Astrocyte (in vitro differentiated cells and primary cell): ENCODE measurements at regions not wholly inside any gene's neighbourhood (a gene's known extent, or its start where the extent isn't known, plus 50 kb on each side); places are given as distances from the start of the nearest gene placed in this dataset.

Source experiments
- DNase-seq: peaks from one replicate; pipeline ENCODE4 v3.0.0-alpha.2; 2010; ENCODE audit warnings: low read depth
- FAIRE-seq: peaks from 2 replicates; lab custom pipeline; 2011; peaks lifted over from hg19 to GRCh38; lab: Jason Lieb, UNC
- H2AFZ ChIP-seq: 2 replicates; pipeline ENCODE4 v1.6.0; 2012; ENCODE audit warnings: low read depth, low read length, inconsistent platforms
- H3K27ac ChIP-seq: 2 replicates; pipeline ENCODE4 v1.5.1; 2011; ENCODE audit warnings: low read depth, low read length, inconsistent platforms
- H3K27me3 ChIP-seq: 2 replicates; pipeline ENCODE4 v1.6.0; 2011; ENCODE audit warnings: low read length, inconsistent platforms; ENCODE audit not compliant: insufficient read depth
- H3K36me3 ChIP-seq: 2 replicates; pipeline ENCODE4 v1.5.1; 2011; ENCODE audit warnings: low read length, inconsistent platforms; ENCODE audit not compliant: insufficient read depth
- H3K4me1 ChIP-seq: 2 replicates; pipeline ENCODE4 v1.5.1; 2011; ENCODE audit warnings: low read length, inconsistent platforms; ENCODE audit not compliant: insufficient read depth
- H3K4me2 ChIP-seq: 2 replicates; pipeline ENCODE4 v1.6.0; 2012; ENCODE audit warnings: low read length, inconsistent platforms
- H3K4me3 ChIP-seq: 2 replicates; pipeline ENCODE4 v1.5.1; 2011; ENCODE audit warnings: low read depth, mild to moderate bottlenecking, low read length, inconsistent platforms; ENCODE audit not compliant: insufficient read depth
- H3K79me2 ChIP-seq: 2 replicates; pipeline ENCODE4 v1.6.0; 2012; ENCODE audit warnings: mild to moderate bottlenecking, low read length, inconsistent platforms; ENCODE audit not compliant: insufficient read depth
- H3K9ac ChIP-seq: 2 replicates; pipeline ENCODE4 v1.6.0; 2012; ENCODE audit warnings: mild to moderate bottlenecking, low read length, inconsistent platforms
- H3K9me3 ChIP-seq: 2 replicates; pipeline ENCODE4 v1.5.1; 2012; ENCODE audit warnings: low read depth, mild to moderate bottlenecking, low read length, inconsistent platforms; ENCODE audit not compliant: insufficient read depth
- H4K20me1 ChIP-seq: 2 replicates; pipeline ENCODE4 v1.6.0; 2012; ENCODE audit warnings: low read length, inconsistent platforms; ENCODE audit not compliant: insufficient read depth
- H3K27ac Mint-ChIP-seq: one replicate; pipeline ENCODE4 v1.8.0; 2021; ENCODE audit warnings: mild to moderate bottlenecking, mixed read lengths; ENCODE audit not compliant: unreplicated experiment
- H3K27me3 Mint-ChIP-seq: one replicate; pipeline ENCODE4 v1.8.0; 2021; ENCODE audit warnings: low read depth, mixed read lengths; ENCODE audit not compliant: unreplicated experiment
- H3K36me3 Mint-ChIP-seq: one replicate; pipeline ENCODE4 v1.8.0; 2021; ENCODE audit warnings: low read depth, mixed read lengths; ENCODE audit not compliant: unreplicated experiment
- H3K4me1 Mint-ChIP-seq: one replicate; pipeline ENCODE4 v1.8.0; 2021; ENCODE audit warnings: low read depth, mixed read lengths; ENCODE audit not compliant: unreplicated experiment
- H3K4me3 Mint-ChIP-seq: one replicate; pipeline ENCODE4 v1.8.0; 2021; ENCODE audit warnings: mild to moderate bottlenecking, moderate library complexity, mixed read lengths; ENCODE audit not compliant: unreplicated experiment
- H3K9me3 Mint-ChIP-seq: one replicate; pipeline ENCODE4 v1.8.0; 2021; ENCODE audit warnings: mild to moderate bottlenecking, mixed read lengths; ENCODE audit not compliant: unreplicated experiment
- CTCF ChIP-seq: IDR thresholded peaks from 2 replicates; pipeline ENCODE4 v1.5.1; 2011; ENCODE audit warnings: low read depth, mild to moderate bottlenecking, inconsistent platforms, low read length, moderate library complexity; ENCODE audit not compliant: insufficient read depth
- EZH2 ChIP-seq: IDR thresholded peaks from 2 replicates; pipeline ENCODE4 v1.6.1; 2012; ENCODE audit warnings: mild to moderate bottlenecking, low read length, inconsistent platforms; ENCODE audit not compliant: insufficient read depth

GRCh38 chr2:228474466-228474865, 293.0 kb upstream of the SPHKAP start:
- H3K36me3 Mint-ChIP-seq: no peaks in the 10 kb centered on the region
- Histone ChIP-seq H4K20me1 (no peaks in the 10 kb centered on the region), H3K4me3 (no peak overlapping the region), H3K4me2 (no peak overlapping the region), H3K4me1 (no peaks in the 10 kb centered on the region), H3K27ac (no peak overlapping the region), H2AFZ (no peak overlapping the region), H3K79me2 (no peaks in the 10 kb centered on the region), H3K9me3 (no peaks in the 10 kb centered on the region), H3K9ac (no peak overlapping the region), H3K36me3 (no peaks in the 10 kb centered on the region), H3K27me3 (no peaks in the 10 kb centered on the region)
- H3K9me3 Mint-ChIP-seq: peaks cover 1% of the 10 kb centered on the region
- TF ChIP-seq EZH2 (no peak), CTCF (no peak)
- no peak overlapping the region for H3K4me3 Mint-ChIP-seq
- no peaks in the 10 kb centered on the region for H3K27me3 Mint-ChIP-seq
- no peak for FAIRE-seq
- H3K27ac Mint-ChIP-seq: no peak overlapping the region
- peaks cover 6% of the 10 kb centered on the region for H3K4me1 Mint-ChIP-seq
- DNase-seq: no peak

GRCh38 chr2:228469721-228470120, 288.2 kb upstream of the SPHKAP start:
- no peak overlapping the region for H2AFZ ChIP-seq
- H3K4me2 ChIP-seq: no peak overlapping the region
- H3K36me3 ChIP-seq: no peaks in the 10 kb centered on the region
- no peak overlapping the region for H3K27ac Mint-ChIP-seq
- no peak overlapping the region for H3K27ac ChIP-seq
- H3K4me3 Mint-ChIP-seq: no peak overlapping the region
- H3K36me3 Mint-ChIP-seq: no peaks in the 10 kb centered on the region
- peaks cover 2% of the 10 kb centered on the region for H3K4me1 Mint-ChIP-seq
- H3K9ac ChIP-seq: no peak overlapping the region
- TF ChIP-seq EZH2 (no peak), CTCF (no peak)
- H3K4me3 ChIP-seq: no peak overlapping the region
- no peaks in the 10 kb centered on the region for H3K4me1 ChIP-seq
- H3K27me3 Mint-ChIP-seq: no peaks in the 10 kb centered on the region
- H4K20me1 ChIP-seq: no peaks in the 10 kb centered on the region
- no peaks in the 10 kb centered on the region for H3K27me3 ChIP-seq
- no peaks in the 10 kb centered on the region for H3K9me3 Mint-ChIP-seq
- FAIRE-seq: no peak
- no peak for DNase-seq
- no peaks in the 10 kb centered on the region for H3K79me2 ChIP-seq
- H3K9me3 ChIP-seq: no peaks in the 10 kb centered on the region

GRCh38 chr2:228466851-228467250, 285.4 kb upstream of the SPHKAP start:
- Mint-ChIP-seq H3K4me1 (no peaks in the 10 kb centered on the region), H3K27ac (no peak overlapping the region), H3K4me3 (no peak overlapping the region), H3K27me3 (no peaks in the 10 kb centered on the region), H3K36me3 (no peaks in the 10 kb centered on the region), H3K9me3 (no peaks in the 10 kb centered on the region)
- H3K27ac ChIP-seq: no peak overlapping the region
- no peak overlapping the region for H2AFZ ChIP-seq
- no peak overlapping the region for H3K4me3 ChIP-seq
- H3K36me3 ChIP-seq: no peaks in the 10 kb centered on the region
- H3K9me3 ChIP-seq: no peaks in the 10 kb centered on the region
- H3K79me2 ChIP-seq: no peaks in the 10 kb centered on the region
- H4K20me1 ChIP-seq: no peaks in the 10 kb centered on the region
- no peak overlapping the region for H3K9ac ChIP-seq
- no peak for DNase-seq
- no peaks in the 10 kb centered on the region for H3K4me1 ChIP-seq
- TF ChIP-seq EZH2 (no peak), CTCF (no peak)
- no peak for FAIRE-seq
- H3K27me3 ChIP-seq: no peaks in the 10 kb centered on the region
- no peak overlapping the region for H3K4me2 ChIP-seq
